ENCODE measurements at regions not wholly inside any gene's neighbourhood (a gene's known extent, or its start where the extent isn't known, plus 50 kb on each side); places are given as distances from the start of the nearest gene placed in this dataset.

DNA sequence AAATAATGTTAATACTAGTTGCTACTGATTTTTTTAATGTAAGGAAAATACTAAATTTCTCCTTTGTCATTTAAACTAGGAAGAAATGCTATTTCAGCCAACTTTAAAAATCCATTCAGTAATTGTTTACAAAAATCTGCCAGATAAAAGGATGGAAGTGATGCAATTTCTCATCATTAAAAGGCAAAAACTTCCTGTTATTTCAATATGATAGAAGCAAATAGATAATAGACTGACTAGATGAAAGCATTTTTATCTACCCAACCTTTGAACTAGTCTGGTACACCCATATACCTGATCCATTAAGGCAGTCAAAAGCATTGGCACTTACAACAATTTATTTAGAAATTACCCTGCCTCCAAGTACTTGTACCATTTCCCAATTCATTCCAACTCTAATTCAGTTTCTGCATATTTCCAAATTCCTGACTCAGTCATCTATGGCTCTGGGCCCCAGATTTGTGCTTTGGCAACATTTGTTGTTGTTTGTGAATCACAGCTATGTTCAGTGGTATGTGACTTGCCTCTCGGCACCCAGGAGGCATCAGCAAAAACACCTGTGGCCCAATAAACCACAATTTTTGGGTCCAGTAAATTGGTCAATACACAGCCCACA, 482.6 kb upstream of the SEMA3A start:
- no peak for TF ChIP-seq CTCF (IDR thresholded peaks at IDR 0.05; ENCODE audit: control extremely low read depth, extremely low read depth, low read depth, missing control alignments)
- CTCF ChIA-PET, result interaction anchor here (1.0 to 1.5 kb wide), 2 partner anchors 18 to 98 kb away, joined by 3 read pairs; no protein-coding TSS in a partner anchor
- POLR2A ChIA-PET, result no interaction called here
- DNase-seq (ENCODE audit: extremely low spot score), result no peak

DNA sequence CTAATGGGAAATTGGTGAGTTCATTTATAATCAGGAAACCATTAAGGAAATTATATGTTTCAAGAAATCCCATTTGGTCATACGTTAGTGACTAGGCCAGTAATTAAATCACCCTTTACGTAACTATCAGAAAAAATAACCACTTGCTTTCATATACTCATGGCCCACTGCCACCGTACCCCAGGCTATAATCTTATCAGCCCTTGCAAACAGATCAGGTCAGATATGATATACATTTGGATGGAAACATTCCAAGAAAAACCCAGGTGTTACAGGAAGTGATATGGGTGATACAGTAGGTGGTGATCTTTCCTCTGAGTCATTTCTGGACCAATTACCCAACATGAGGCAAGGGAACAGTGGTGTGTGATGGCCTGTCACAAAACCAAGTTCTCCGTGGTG, 481.0 kb upstream of the SEMA3A start:
- ChIA-PET POLR2A (no interaction called here), CTCF (no interaction called here)
- no peak for TF ChIP-seq CTCF (IDR thresholded peaks at IDR 0.05; ENCODE audit: control extremely low read depth, extremely low read depth, low read depth, missing control alignments)
- no peak for DNase-seq (ENCODE audit: extremely low spot score)

DNA sequence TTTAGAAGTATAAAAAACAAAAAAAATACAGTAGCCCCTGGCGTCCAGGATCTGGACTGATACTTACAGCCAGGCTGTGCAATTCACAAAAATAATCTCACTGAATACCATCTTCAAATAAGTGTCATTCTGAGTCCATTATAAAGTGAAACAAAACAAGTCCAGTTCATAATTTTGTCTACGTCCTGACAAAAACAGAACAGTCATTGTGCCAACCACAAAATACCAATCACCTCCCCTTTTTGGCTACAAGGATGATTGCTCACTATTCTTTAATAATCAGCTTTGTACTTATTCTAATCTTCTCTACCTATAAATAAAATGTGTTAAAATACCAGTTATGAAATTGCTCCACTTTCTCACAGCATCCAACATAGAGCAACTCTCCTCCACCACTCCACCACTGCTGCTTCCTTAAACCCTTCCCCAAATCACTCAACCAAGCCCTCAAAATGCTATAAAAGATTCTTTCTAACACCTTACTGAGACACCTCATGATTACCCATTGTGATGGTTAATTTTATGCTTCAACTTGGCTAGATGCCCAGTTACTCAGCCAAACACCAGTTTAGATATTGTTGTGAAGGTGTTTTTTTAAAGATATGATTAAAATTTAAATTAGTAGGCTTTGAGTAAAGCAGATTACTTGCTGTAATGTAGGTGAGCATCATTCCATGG, 479.8 kb upstream of the SEMA3A start:
- no peak for TF ChIP-seq CTCF (IDR thresholded peaks at IDR 0.05; ENCODE audit: control extremely low read depth, extremely low read depth, low read depth, missing control alignments)
- ChIA-PET CTCF (no interaction called here), POLR2A (no interaction called here)
- DNase-seq (ENCODE audit: extremely low spot score), result no peak

DNA sequence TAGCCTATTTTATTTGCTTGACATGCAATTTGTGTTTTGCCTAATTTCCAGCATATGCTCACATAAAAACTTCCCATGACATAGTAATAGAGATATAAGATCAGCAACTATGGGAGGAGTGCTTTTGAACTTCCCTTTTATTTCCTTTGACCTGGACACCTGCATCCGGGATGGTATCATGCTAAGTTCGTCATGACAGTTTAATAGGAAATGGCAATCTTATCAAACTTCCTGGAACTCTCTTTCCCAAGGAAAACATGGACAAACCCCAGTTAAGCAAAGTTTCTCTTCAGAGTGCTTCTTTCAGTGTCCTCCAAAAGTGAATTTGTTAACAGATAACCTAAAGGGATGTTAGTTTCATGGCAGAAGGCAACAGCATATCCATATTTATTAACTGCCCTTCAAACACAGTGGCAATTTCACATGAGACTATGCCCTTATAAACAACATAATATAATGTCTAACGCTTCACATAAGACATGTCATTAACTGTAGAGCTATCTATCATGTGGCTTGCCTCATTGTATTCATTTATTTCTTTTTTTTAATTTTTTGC, 474.7 kb upstream of the SEMA3A start:
- TF ChIP-seq CTCF (IDR thresholded peaks at IDR 0.05; ENCODE audit: control extremely low read depth, extremely low read depth, low read depth, missing control alignments), result no peak
- DNase-seq (ENCODE audit: extremely low spot score), result no peak
- CTCF ChIA-PET, result interaction anchor here (1.1 kb wide), 1 partner anchor 10 kb away, joined by 6 read pairs; no protein-coding TSS in a partner anchor
- POLR2A ChIA-PET, result no interaction called here

DNA sequence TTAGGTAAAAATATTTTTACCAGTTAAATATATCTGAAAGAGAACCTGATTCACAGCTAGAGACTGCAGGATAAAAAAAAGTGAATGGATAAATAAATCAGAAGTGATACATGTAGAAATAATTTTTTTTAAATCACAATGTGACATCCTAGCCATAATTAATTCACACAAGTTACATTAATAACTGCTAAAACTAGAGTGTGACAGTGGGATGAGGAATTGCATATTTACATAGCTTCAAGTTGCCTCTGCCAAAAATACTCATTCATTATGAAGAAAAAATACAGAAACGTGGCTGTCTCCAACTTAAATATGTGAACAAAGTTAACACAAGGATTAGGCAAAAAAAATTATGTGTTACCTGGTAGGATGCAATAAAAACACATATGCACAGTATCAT, 473.5 kb upstream of the SEMA3A start:
- no peak for TF ChIP-seq CTCF (IDR thresholded peaks at IDR 0.05; ENCODE audit: control extremely low read depth, extremely low read depth, low read depth, missing control alignments)
- ChIA-PET CTCF (interaction anchor here (1.1 kb wide), 1 partner anchor 15 kb away, joined by 3 read pairs; no protein-coding TSS in a partner anchor), POLR2A (no interaction called here)
- DNase-seq (ENCODE audit: extremely low spot score), result no peak

- no peak for DNase-seq (ENCODE audit: extremely low spot score)
- ChIA-PET POLR2A (no interaction called here), CTCF (no interaction called here)
- no peak for TF ChIP-seq CTCF (IDR thresholded peaks at IDR 0.05; ENCODE audit: control extremely low read depth, extremely low read depth, low read depth, missing control alignments)
These were observed 472.1 kb upstream of the SEMA3A start for GRCh38 chr7:84666651-84667050.

Measured in GM10248 (cell line).